ENCODE measurements at regions not wholly inside any gene's neighbourhood (a gene's known extent, or its start where the extent isn't known, plus 50 kb on each side); places are given as distances from the start of the nearest gene placed in this dataset.
"Not testable (repeated sequence)": the region's sequence is repeated elsewhere in the genome, so short reads cannot be mapped to it uniquely, and the experiment has no call there.

DNA sequence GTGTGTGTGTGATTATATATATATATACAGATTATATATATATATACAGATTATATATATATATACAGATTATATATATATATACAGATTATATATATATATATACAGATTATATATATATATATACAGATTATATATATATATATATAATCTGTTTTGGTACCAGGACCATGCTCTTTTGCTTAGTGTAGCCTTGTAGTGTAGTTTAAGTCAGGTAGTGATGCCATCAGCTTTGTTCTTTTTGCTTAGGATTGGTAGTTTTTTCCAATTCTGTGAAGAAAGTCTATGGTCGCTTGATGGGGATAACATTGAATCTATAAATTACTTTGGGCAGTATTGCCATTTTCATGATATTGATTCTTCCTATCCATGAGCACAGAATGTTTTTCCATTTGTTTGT is 318.5 kb upstream of the SETBP1 start:
- not testable (repeated sequence) for H3K4me1 ChIP-seq (ENCODE audit: control insufficient read depth, insufficient read depth, low read length, unreplicated experiment); H3K4me3 ChIP-seq (ENCODE audit: low read depth, low read length); H3K79me2 ChIP-seq (ENCODE audit: control insufficient read depth, insufficient read depth, low read length, unreplicated experiment); H3K27ac ChIP-seq (ENCODE audit: low read depth, low read length); H3K36me3 ChIP-seq (ENCODE audit: insufficient read depth, low read length); H3K27me3 ChIP-seq (ENCODE audit: insufficient read depth, low read length); H2AFZ ChIP-seq (ENCODE audit: low read length, unreplicated experiment)

DNA sequence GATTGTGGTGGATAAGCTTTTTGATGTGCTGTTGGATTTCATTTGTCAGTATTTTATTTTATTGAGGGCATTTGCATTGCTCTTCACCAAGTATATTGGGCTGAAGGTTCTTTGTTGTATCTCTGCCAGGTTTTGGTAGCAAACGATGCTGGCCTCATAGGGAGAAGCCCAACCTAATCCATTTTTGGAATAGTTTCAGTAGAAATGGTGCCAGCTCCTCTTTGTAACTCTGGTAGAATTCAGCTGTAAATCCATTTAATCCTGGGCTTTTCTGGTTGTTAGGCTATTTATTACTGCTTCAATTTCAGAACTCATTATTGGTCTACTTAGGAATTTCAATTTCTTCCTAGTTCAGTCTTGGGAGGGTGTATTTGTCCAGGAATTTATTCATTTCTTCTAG is 309.8 kb upstream of the SETBP1 start:
- H3K4me3 ChIP-seq (ENCODE audit: low read depth, low read length), result no peak overlapping the region
- H3K27me3 ChIP-seq (ENCODE audit: insufficient read depth, low read length), result peaks cover 8% of the 10 kb centered on the region; the same call in 1 of the 2 replicates
- H3K4me1 ChIP-seq (ENCODE audit: control insufficient read depth, insufficient read depth, low read length, unreplicated experiment), result no peaks in the 10 kb centered on the region
- no peaks in the 10 kb centered on the region for H3K36me3 ChIP-seq (ENCODE audit: insufficient read depth, low read length)
- H3K79me2 ChIP-seq (ENCODE audit: control insufficient read depth, insufficient read depth, low read length, unreplicated experiment), result no peaks in the 10 kb centered on the region
- no peak overlapping the region for H2AFZ ChIP-seq (ENCODE audit: low read length, unreplicated experiment)
- no peak overlapping the region for H3K27ac ChIP-seq (ENCODE audit: low read depth, low read length)

DNA sequence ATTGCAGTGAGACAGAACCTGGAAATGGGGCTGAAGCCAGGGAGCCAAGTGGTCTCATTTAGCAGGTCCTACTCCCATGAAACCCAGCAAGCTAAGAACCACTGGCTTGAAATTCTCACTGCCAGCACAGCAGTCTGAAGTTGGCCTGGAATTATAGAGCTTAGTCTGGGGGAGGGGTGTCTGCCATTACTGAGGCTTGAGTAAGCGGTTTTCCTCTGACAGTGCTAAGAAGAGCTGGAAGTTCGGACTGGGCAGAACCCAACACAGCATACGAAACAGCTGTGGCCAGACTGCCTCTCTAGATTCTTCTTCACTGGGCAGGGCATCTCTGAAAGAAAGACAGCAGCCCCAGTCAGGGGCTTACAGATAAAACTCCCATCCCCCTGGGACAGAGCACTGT is 305.7 kb upstream of the SETBP1 start:
- Histone ChIP-seq H3K4me1 (ENCODE audit: control insufficient read depth, insufficient read depth, low read length, unreplicated experiment) (no peaks in the 10 kb centered on the region), H3K27ac (ENCODE audit: low read depth, low read length) (no peak overlapping the region), H3K4me3 (ENCODE audit: low read depth, low read length) (no peak overlapping the region), H3K36me3 (ENCODE audit: insufficient read depth, low read length) (no peaks in the 10 kb centered on the region), H3K79me2 (ENCODE audit: control insufficient read depth, insufficient read depth, low read length, unreplicated experiment) (no peaks in the 10 kb centered on the region), H3K27me3 (ENCODE audit: insufficient read depth, low read length) (peaks cover 12% of the 10 kb centered on the region; the same call in 1 of the 2 replicates), H2AFZ (ENCODE audit: low read length, unreplicated experiment) (no peak overlapping the region)

DNA sequence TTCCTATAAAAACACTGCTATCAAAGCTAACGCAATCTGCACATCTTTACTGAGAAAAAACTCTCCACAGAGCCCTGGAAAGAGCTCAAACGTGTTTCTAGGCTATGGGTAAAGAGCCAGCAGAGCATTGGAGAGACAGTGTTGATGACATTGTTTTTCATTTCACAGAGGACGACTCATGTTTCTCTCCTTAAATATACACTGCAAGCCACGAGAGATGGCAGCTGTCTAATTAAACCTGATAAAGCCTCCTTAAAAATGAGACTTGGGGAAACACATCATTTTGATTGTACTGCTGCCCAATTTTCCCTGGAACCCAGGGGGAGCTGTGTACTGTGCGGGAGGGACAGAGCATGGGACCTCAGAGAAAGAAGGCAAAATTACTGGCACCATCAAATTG is 294.3 kb upstream of the SETBP1 start:
- H2AFZ ChIP-seq (ENCODE audit: low read length, unreplicated experiment), result no peak overlapping the region
- no peaks in the 10 kb centered on the region for H3K36me3 ChIP-seq (ENCODE audit: insufficient read depth, low read length)
- H3K27ac ChIP-seq (ENCODE audit: low read depth, low read length), result no peak overlapping the region
- H3K79me2 ChIP-seq (ENCODE audit: control insufficient read depth, insufficient read depth, low read length, unreplicated experiment), result no peaks in the 10 kb centered on the region
- H3K4me3 ChIP-seq (ENCODE audit: low read depth, low read length), result no peak overlapping the region
- no peaks in the 10 kb centered on the region for H3K4me1 ChIP-seq (ENCODE audit: control insufficient read depth, insufficient read depth, low read length, unreplicated experiment)
- H3K27me3 ChIP-seq (ENCODE audit: insufficient read depth, low read length), result no peaks in the 10 kb centered on the region

- Histone ChIP-seq H3K36me3 (ENCODE audit: insufficient read depth, low read length) (no peaks in the 10 kb centered on the region), H2AFZ (ENCODE audit: low read length, unreplicated experiment) (no peak overlapping the region), H3K4me1 (ENCODE audit: control insufficient read depth, insufficient read depth, low read length, unreplicated experiment) (no peaks in the 10 kb centered on the region), H3K27me3 (ENCODE audit: insufficient read depth, low read length) (no peaks in the 10 kb centered on the region), H3K4me3 (ENCODE audit: low read depth, low read length) (no peak overlapping the region), H3K27ac (ENCODE audit: low read depth, low read length) (no peak overlapping the region), H3K79me2 (ENCODE audit: control insufficient read depth, insufficient read depth, low read length, unreplicated experiment) (no peaks in the 10 kb centered on the region)
These were observed 292.4 kb upstream of the SETBP1 start for GRCh38 chr18:44388329-44388728.

- Histone ChIP-seq H3K27me3 (ENCODE audit: insufficient read depth, low read length) (no peaks in the 10 kb centered on the region), H3K4me1 (ENCODE audit: control insufficient read depth, insufficient read depth, low read length, unreplicated experiment) (no peaks in the 10 kb centered on the region), H2AFZ (ENCODE audit: low read length, unreplicated experiment) (no peak overlapping the region), H3K4me3 (ENCODE audit: low read depth, low read length) (no peak overlapping the region), H3K36me3 (ENCODE audit: insufficient read depth, low read length) (no peaks in the 10 kb centered on the region), H3K27ac (ENCODE audit: low read depth, low read length) (no peak overlapping the region), H3K79me2 (ENCODE audit: control insufficient read depth, insufficient read depth, low read length, unreplicated experiment) (no peaks in the 10 kb centered on the region)
These were observed 287.8 kb upstream of the SETBP1 start for GRCh38 chr18:44392933-44393332.

DNA sequence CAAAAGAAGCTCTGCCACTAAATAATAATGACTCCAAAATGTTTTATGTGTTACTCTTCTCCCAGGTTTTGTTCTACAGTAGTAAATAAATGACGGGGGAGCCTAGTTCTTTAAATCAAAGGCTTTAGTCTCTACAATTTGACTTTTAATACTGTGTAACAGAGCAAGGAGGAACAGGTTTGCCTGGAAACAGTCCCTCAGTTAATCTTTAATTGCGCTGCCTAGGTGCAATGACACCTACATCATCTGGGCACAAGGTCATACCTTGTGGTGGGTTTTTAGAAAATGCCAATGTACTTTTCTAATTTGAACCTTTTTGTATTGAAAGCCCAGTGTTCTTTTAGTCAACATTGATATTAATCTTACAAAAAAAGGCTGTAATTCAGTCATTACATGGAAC is 287.3 kb upstream of the SETBP1 start:
- Histone ChIP-seq H3K4me1 (ENCODE audit: control insufficient read depth, insufficient read depth, low read length, unreplicated experiment) (no peaks in the 10 kb centered on the region), H3K4me3 (ENCODE audit: low read depth, low read length) (no peak overlapping the region), H3K36me3 (ENCODE audit: insufficient read depth, low read length) (no peaks in the 10 kb centered on the region), H3K27ac (ENCODE audit: low read depth, low read length) (no peak overlapping the region), H2AFZ (ENCODE audit: low read length, unreplicated experiment) (no peak overlapping the region), H3K79me2 (ENCODE audit: control insufficient read depth, insufficient read depth, low read length, unreplicated experiment) (no peaks in the 10 kb centered on the region), H3K27me3 (ENCODE audit: insufficient read depth, low read length) (no peaks in the 10 kb centered on the region)

- H3K4me1 ChIP-seq (ENCODE audit: control insufficient read depth, insufficient read depth, low read length, unreplicated experiment), result no peaks in the 10 kb centered on the region
- H3K27me3 ChIP-seq (ENCODE audit: insufficient read depth, low read length), result peaks cover 15% of the 10 kb centered on the region
- H3K36me3 ChIP-seq (ENCODE audit: insufficient read depth, low read length), result no peaks in the 10 kb centered on the region
- H3K4me3 ChIP-seq (ENCODE audit: low read depth, low read length), result no peak overlapping the region
- no peak overlapping the region for H2AFZ ChIP-seq (ENCODE audit: low read length, unreplicated experiment)
- H3K27ac ChIP-seq (ENCODE audit: low read depth, low read length), result no peak overlapping the region
- H3K79me2 ChIP-seq (ENCODE audit: control insufficient read depth, insufficient read depth, low read length, unreplicated experiment), result no peaks in the 10 kb centered on the region
These were observed 284.1 kb upstream of the SETBP1 start for GRCh38 chr18:44396550-44396949.

DNA sequence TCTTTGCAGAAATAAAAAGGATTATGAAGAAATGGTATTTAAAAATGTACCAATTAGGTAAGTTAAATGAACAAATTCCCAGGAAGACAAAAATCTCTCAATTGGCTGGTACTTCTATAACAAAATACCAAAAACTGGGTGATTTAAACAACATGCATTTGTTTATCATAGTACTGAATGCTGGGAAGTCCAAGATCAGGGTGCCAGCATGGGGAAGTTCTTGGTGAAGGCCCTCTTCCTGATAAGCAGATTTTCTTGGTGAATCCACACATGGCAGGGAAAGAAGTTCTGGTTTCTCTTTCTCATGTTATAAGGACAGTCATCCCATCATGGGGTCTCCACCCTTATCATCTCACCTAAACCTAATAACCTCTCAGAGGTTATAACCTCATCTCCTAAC is 271.6 kb upstream of the SETBP1 start:
- Histone ChIP-seq H3K79me2 (ENCODE audit: control insufficient read depth, insufficient read depth, low read length, unreplicated experiment) (no peaks in the 10 kb centered on the region), H3K36me3 (ENCODE audit: insufficient read depth, low read length) (no peaks in the 10 kb centered on the region), H3K27ac (ENCODE audit: low read depth, low read length) (no peak overlapping the region), H3K27me3 (ENCODE audit: insufficient read depth, low read length) (no peaks in the 10 kb centered on the region; the same call in 1 of the 2 replicates), H3K4me1 (ENCODE audit: control insufficient read depth, insufficient read depth, low read length, unreplicated experiment) (no peaks in the 10 kb centered on the region), H3K4me3 (ENCODE audit: low read depth, low read length) (no peak overlapping the region), H2AFZ (ENCODE audit: low read length, unreplicated experiment) (no peak overlapping the region)

DNA sequence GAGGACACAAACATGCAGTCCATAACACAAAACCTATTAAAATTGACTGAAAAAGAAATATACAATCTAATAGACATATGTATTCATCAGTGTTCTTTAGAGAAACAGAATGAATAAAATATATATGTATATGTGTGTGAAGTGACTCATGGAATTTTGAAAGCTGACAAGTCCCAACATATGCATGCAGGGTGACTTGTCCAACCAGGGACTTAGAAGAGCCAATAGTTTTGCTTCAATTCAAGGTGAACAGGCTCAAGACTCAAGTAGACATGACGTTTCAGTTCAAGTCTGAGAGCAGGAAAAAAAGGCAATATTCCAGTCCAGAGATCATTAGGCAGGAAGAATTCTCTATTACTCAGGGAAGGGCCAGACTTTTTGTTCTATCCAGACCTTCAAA is 271.2 kb upstream of the SETBP1 start:
- H3K27ac ChIP-seq (ENCODE audit: low read depth, low read length), result no peak overlapping the region
- no peak overlapping the region for H3K4me3 ChIP-seq (ENCODE audit: low read depth, low read length)
- H3K36me3 ChIP-seq (ENCODE audit: insufficient read depth, low read length), result no peaks in the 10 kb centered on the region
- no peaks in the 10 kb centered on the region for H3K79me2 ChIP-seq (ENCODE audit: control insufficient read depth, insufficient read depth, low read length, unreplicated experiment)
- H3K4me1 ChIP-seq (ENCODE audit: control insufficient read depth, insufficient read depth, low read length, unreplicated experiment), result no peaks in the 10 kb centered on the region
- no peak overlapping the region for H2AFZ ChIP-seq (ENCODE audit: low read length, unreplicated experiment)
- no peaks in the 10 kb centered on the region; the same call in 1 of the 2 replicates for H3K27me3 ChIP-seq (ENCODE audit: insufficient read depth, low read length)

GRCh38 chr18:44410740-44411139 is 269.9 kb upstream of the SETBP1 start:
- H3K4me1 ChIP-seq (ENCODE audit: control insufficient read depth, insufficient read depth, low read length, unreplicated experiment), result no peaks in the 10 kb centered on the region
- H3K4me3 ChIP-seq (ENCODE audit: low read depth, low read length), result no peak overlapping the region
- no peaks in the 10 kb centered on the region for H3K79me2 ChIP-seq (ENCODE audit: control insufficient read depth, insufficient read depth, low read length, unreplicated experiment)
- no peak overlapping the region for H2AFZ ChIP-seq (ENCODE audit: low read length, unreplicated experiment)
- no peak overlapping the region for H3K27ac ChIP-seq (ENCODE audit: low read depth, low read length)
- H3K27me3 ChIP-seq (ENCODE audit: insufficient read depth, low read length), result no peaks in the 10 kb centered on the region
- H3K36me3 ChIP-seq (ENCODE audit: insufficient read depth, low read length), result no peaks in the 10 kb centered on the region

Data from ACC112 (cell line).